A673 (cell line): ENCODE measurements at regions not wholly inside any gene's neighbourhood (a gene's known extent, or its start where the extent isn't known, plus 50 kb on each side); places are given as distances from the start of the nearest gene placed in this dataset.

Experiments used
- BruUV-seq: library from RNA; stranded (reverse); fragments of 400-500 nt; replicated peaks from 2 replicates; lab custom pipeline; 2021; lab: Mats Ljungman, UMichigan
- CTCF ChIA-PET: fragments of 300-600 bp; sonication (Branson Sonifier 250); formaldehyde crosslinking; loops from one replicate; lab custom pipeline; 2022; ENCODE audit warnings: antibody characterized with exemption; lab: Charles Lee
- POLR2A ChIA-PET: fragments of 300-600 bp; sonication (Branson Sonifier 250); formaldehyde crosslinking; loops from one replicate; lab custom pipeline; 2022; ENCODE audit warnings: antibody characterized with exemption; ENCODE audit not compliant: low non-redundant PET; lab: Charles Lee
- DNase-seq: peaks from one replicate; pipeline ENCODE4 v3.0.0-alpha.2; 2015; ENCODE audit warnings: low spot score
- H3K27ac ChIP-seq: fragments of 200-600 bp; sonication (generic); 2 replicates; pipeline ENCODE4 v1.5.1; 2016; ENCODE audit warnings: mixed run types, low read depth, mild to moderate bottlenecking, mixed read lengths, antibody characterized with exemption, low read length; ENCODE audit not compliant: poor library complexity, severe bottlenecking
- H3K27me3 ChIP-seq: fragments of 200-600 bp; sonication (generic); replicated peaks from 2 replicates; pipeline ENCODE4 v1.6.1; 2017; ENCODE audit warnings: mixed run types, low read depth, mild to moderate bottlenecking, mixed read lengths, antibody characterized with exemption, low read length; ENCODE audit not compliant: insufficient read depth, poor library complexity
- H3K36me3 ChIP-seq: fragments of 200-600 bp; sonication (generic); 2 replicates; pipeline ENCODE4 v1.6.1; 2016; ENCODE audit warnings: mixed run types, mild to moderate bottlenecking, mixed read lengths, antibody characterized with exemption, low read length; ENCODE audit not compliant: insufficient read depth, poor library complexity, severe bottlenecking
- H3K4me1 ChIP-seq: fragments of 200-600 bp; sonication (generic); 2 replicates; pipeline ENCODE4 v1.6.1; 2017; ENCODE audit warnings: mixed run types, mild to moderate bottlenecking, mixed read lengths, antibody characterized with exemption, low read length; ENCODE audit not compliant: insufficient read depth, poor library complexity, severe bottlenecking
- H3K4me3 ChIP-seq: fragments of 200-600 bp; sonication (generic); 2 replicates; pipeline ENCODE4 v1.5.1; 2016; ENCODE audit warnings: low read depth, mixed run types, mild to moderate bottlenecking, mixed read lengths, low read length; ENCODE audit not compliant: poor library complexity, severe bottlenecking
- H3K9me3 ChIP-seq: fragments of 200-600 bp; sonication (generic); 2 replicates; pipeline ENCODE4 v1.6.1; 2016; ENCODE audit warnings: mixed run types, low read depth, mild to moderate bottlenecking, mixed read lengths, antibody characterized with exemption, low read length; ENCODE audit not compliant: poor library complexity, severe bottlenecking
- EZH2 ChIP-seq: fragments of 200-600 bp; sonication (generic); IDR thresholded peaks from 2 replicates; pipeline ENCODE4 v1.6.1; 2017; ENCODE audit warnings: borderline replicate concordance, low read depth, mild to moderate bottlenecking, mixed read lengths, antibody characterized with exemption, low read length; ENCODE audit not compliant: poor library complexity, severe bottlenecking
- intact Hi-C: fragments of 100-400 bp; cut with micrococcal nuclease; formaldehyde crosslinking; loops from one replicate; pipeline ENCODE4 v1.10.0; 2022; ENCODE audit not compliant: unreplicated experiment
- TF ChIP-seq, protein P1 (sequence below): fragments of 300-800, 200-600 bp; sonication (generic); conservative IDR thresholded peaks from 2 replicates; pipeline ENCODE4 v1.5.1; 2017; ENCODE audit warnings: low read depth, mild to moderate bottlenecking, antibody characterized with exemption, low read length, moderate library complexity, mixed read lengths

DNA sequence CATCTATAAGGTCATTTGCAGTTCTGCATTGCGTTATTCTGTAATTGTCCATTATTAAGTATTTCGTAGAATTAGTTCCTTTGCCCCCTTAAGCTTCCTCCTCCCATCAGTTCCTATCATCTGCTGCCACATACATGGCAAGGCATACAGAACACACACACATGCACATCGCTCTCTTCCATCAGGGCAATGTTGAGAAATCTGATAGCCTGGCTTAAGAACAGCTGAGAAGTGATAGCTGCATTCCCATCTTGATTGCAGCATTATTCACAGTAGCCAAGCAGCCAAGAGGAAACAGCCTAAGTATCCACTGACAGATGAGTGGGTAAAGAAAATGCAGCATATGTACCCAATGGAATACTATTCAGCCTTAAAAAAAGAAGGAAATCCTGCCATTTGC is 186.8 kb upstream of the CADM1 start:
- DNase-seq: no peak
- CTCF ChIA-PET: no interaction called here
- no peak overlapping the region for H3K27ac ChIP-seq
- H3K27me3 ChIP-seq: no peaks in the 10 kb centered on the region
- H3K4me3 ChIP-seq: no peak overlapping the region
- no peaks in the 10 kb centered on the region for H3K4me1 ChIP-seq
- POLR2A ChIA-PET: no interaction called here
- H3K36me3 ChIP-seq: no peaks in the 10 kb centered on the region
- no TSS peak for BruUV-seq
- no peak for TF ChIP-seq EZH2
- TF ChIP-seq, protein P1, sequence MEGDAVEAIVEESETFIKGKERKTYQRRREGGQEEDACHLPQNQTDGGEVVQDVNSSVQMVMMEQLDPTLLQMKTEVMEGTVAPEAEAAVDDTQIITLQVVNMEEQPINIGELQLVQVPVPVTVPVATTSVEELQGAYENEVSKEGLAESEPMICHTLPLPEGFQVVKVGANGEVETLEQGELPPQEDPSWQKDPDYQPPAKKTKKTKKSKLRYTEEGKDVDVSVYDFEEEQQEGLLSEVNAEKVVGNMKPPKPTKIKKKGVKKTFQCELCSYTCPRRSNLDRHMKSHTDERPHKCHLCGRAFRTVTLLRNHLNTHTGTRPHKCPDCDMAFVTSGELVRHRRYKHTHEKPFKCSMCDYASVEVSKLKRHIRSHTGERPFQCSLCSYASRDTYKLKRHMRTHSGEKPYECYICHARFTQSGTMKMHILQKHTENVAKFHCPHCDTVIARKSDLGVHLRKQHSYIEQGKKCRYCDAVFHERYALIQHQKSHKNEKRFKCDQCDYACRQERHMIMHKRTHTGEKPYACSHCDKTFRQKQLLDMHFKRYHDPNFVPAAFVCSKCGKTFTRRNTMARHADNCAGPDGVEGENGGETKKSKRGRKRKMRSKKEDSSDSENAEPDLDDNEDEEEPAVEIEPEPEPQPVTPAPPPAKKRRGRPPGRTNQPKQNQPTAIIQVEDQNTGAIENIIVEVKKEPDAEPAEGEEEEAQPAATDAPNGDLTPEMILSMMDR: no peak
- intact Hi-C loops: no loop called here
- no peaks in the 10 kb centered on the region for H3K9me3 ChIP-seq

DNA sequence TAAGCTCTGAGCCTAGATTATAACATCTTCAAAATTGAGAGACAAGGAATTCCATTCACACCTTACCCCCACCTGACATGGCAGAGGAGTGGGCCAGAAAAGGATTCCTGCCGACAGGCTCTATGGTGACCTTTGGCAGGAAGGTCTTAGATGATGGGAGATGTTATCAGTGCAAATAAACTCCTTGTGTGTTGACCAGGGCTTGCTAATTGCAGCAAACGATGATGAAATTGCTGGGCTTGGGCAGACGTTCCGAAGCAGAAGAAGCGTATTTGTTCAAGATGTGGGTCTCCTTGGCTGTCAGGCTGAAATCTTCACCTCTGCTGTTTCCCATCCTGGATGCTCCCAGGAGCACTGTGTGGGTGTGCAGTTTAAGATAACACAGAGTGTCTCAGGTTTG is 183.7 kb upstream of the CADM1 start:
- DNase-seq: no peak
- POLR2A ChIA-PET: no interaction called here
- no peak for TF ChIP-seq EZH2
- TF ChIP-seq, protein P1: no peak
- intact Hi-C loops: no loop called here
- H3K36me3 ChIP-seq: no peaks in the 10 kb centered on the region
- no peak overlapping the region for H3K4me3 ChIP-seq
- BruUV-seq: no TSS peak
- CTCF ChIA-PET: no interaction called here
- no peaks in the 10 kb centered on the region for H3K4me1 ChIP-seq
- no peak overlapping the region for H3K27ac ChIP-seq
- no peaks in the 10 kb centered on the region for H3K9me3 ChIP-seq
- no peaks in the 10 kb centered on the region for H3K27me3 ChIP-seq

DNA sequence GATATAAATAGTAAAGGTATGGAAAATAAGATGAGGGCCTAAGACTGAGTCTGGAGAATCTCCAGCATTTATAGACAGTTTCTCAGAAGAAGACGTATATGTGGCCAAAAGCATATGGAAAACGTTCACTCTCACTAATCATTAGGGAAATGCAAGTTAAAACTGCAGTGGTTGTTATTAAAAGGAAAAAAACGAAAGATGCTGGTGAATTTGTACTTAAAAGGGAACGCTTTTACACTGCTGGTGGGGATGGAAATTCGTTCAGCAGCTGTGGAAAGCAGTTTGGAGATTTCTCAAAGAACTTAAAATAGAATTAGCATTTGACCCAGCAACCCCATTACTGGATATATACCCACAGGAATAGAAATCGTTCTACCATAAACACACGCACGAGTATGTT is 180.5 kb upstream of the CADM1 start:
- intact Hi-C loops: no loop called here
- no peak for DNase-seq
- no TSS peak for BruUV-seq
- ChIA-PET CTCF (no interaction called here), POLR2A (no interaction called here)
- Histone ChIP-seq H3K4me1 (no peaks in the 10 kb centered on the region), H3K27ac (no peak overlapping the region), H3K4me3 (no peak overlapping the region), H3K27me3 (no peaks in the 10 kb centered on the region), H3K9me3 (no peaks in the 10 kb centered on the region), H3K36me3 (no peaks in the 10 kb centered on the region)
- no peak for TF ChIP-seq EZH2
- TF ChIP-seq, protein P1: no peak
